Heart left ventricle (tissue), 16 donors: ENCODE measurements at regions not wholly inside any gene's neighbourhood (a gene's known extent, or its start where the extent isn't known, plus 50 kb on each side); places are given as distances from the start of the nearest gene placed in this dataset.
A peak's percentile ranks its signal among the peaks of the same experiment; 100 is the strongest.

Experiments
- ATAC-seq, 4 donors: fragments of 200-7000 bp; cut with Tn5 transposase; one replicate each; pipeline ENCODE4 v1.9.1; 2020 to 2022; ENCODE audit warnings: moderate library complexity in 4 of 4, mild to moderate bottlenecking in 3 of 4, moderate number of reproducible peaks in 1 of 4
- DNase-seq, 5 donors: peaks; one replicate each; pipeline ENCODE4 v3.0.0-alpha.2; 2020
- H3K27ac ChIP-seq, 12 donors: fragments of 200-600 bp; sonication (generic) in 4 of 12; one replicate each; pipeline versions ENCODE4 v1.5.0 to v1.8.0; 2016 to 2022; ENCODE audit warnings: mild to moderate bottlenecking in 2 of 12
- H3K27me3 ChIP-seq, 9 donors: fragments of 200-600 bp; sonication (generic) in 2 of 9; one replicate each; pipeline versions ENCODE4 v1.5.1 to v1.8.0; 2016 to 2022; ENCODE audit warnings: mild to moderate bottlenecking in 3 of 9
- H3K36me3 ChIP-seq, 9 donors: fragments of 200-600 bp; sonication (generic) in 2 of 9; one replicate each; pipeline versions ENCODE4 v1.5.0 to v1.8.0; 2018 to 2022; ENCODE audit warnings: mild to moderate bottlenecking in 2 of 9
- H3K4me1 ChIP-seq, 12 donors: fragments of 200-600 bp; sonication (generic) in 4 of 12; one replicate each; pipeline versions ENCODE4 v1.5.0 to v1.8.0; 2016 to 2022; ENCODE audit warnings: mild to moderate bottlenecking in 3 of 12
- H3K4me3 ChIP-seq, 12 donors: fragments of 200-600 bp; sonication (generic) in 4 of 12; one replicate each; pipeline versions ENCODE4 v1.5.0 to v1.8.0; 2017 to 2022; ENCODE audit warnings: mild to moderate bottlenecking in 9 of 12, moderate library complexity in 4 of 12
- H3K9me3 ChIP-seq, 12 donors: fragments of 200-600 bp; sonication (generic) in 4 of 12; one replicate each; pipeline versions ENCODE4 v1.5.0 to v1.8.0; 2016 to 2022; ENCODE audit warnings: mild to moderate bottlenecking in 1 of 12
- POLR2A ChIP-seq, 2 donors: fragments of 450-650 bp; IDR thresholded peaks; one replicate each; pipeline ENCODE4 v1.6.1; 2017; ENCODE audit warnings: antibody characterized with exemption in 2 of 2, mild to moderate bottlenecking in 2 of 2, moderate library complexity in 2 of 2
- WGBS, 4 donors: extraction: QIAGEN DNeasy Blood & Tissue Kit in 2 of 4; methylation state at CpG; one replicate each; pipeline versions ENCODE4 v1.1.5 to v1.1.7; 2013 to 2018; 5-methylcytosine and 5-hydroxymethylcytosine counted together
- intact Hi-C, 10 donors: fragments of 100-400 bp; cut with DNase I; formaldehyde crosslinking; loops; one replicate each; pipeline versions ENCODE4 v1.11.1 to v1.14.2; 2022
- TF ChIP-seq, protein P1 (sequence below), 12 donors: fragments of 200-600 bp; sonication (generic) in 4 of 12; IDR thresholded peaks; one replicate each; pipeline versions ENCODE4 v1.5.0 to v1.8.0; 2018 to 2022; ENCODE audit warnings: antibody characterized with exemption in 12 of 12, mild to moderate bottlenecking in 5 of 12
- donor health status: ischemic (EF 13 %, LVEDD 7.1; RV severe dilation, severe dysfunction).
- donor health status: healthy with polysubstance abuse.
- donor health status: DM: no; HTN: yes; CAD: no.
- donor health status: DM: no; HTN: no; CAD: no.
- donor health status: ischemic (EF 25% LVEDD 6.9; RV normal size, moderate dysfunction).
- donor health status: ischemic (EF 25% LVEDD 5.7; RV mildly dilated, moderate dysfunction).
- donor health status: healthy.
- donor health status: DM: yes; HTN: yes; CAD: no.
- donor health status: ischemic (EF 35%, LVEDD 5.7; RV mildly dilated, moderate dysfunction).
- donor health status: nonischemic (EF 11% LVEDD 7.7; RV severe dilation, severe dysfunction).
- donor health status: DM: yes; HTN: yes; CAD: no.
- donor health status: PGD.
- donor health status: ischemic (EF 29% LVEDD 5.4; RV normal size, mild dysfunction).
- donor health status: nonischemic (EF 23%, LVEDD 6.1; RV moderate dilation, normal function).

GRCh38 chr1:217078959-217079358, 355.7 kb upstream of the ESRRG start:
- TF ChIP-seq, protein P1, sequence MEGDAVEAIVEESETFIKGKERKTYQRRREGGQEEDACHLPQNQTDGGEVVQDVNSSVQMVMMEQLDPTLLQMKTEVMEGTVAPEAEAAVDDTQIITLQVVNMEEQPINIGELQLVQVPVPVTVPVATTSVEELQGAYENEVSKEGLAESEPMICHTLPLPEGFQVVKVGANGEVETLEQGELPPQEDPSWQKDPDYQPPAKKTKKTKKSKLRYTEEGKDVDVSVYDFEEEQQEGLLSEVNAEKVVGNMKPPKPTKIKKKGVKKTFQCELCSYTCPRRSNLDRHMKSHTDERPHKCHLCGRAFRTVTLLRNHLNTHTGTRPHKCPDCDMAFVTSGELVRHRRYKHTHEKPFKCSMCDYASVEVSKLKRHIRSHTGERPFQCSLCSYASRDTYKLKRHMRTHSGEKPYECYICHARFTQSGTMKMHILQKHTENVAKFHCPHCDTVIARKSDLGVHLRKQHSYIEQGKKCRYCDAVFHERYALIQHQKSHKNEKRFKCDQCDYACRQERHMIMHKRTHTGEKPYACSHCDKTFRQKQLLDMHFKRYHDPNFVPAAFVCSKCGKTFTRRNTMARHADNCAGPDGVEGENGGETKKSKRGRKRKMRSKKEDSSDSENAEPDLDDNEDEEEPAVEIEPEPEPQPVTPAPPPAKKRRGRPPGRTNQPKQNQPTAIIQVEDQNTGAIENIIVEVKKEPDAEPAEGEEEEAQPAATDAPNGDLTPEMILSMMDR (IDR thresholded peaks at IDR 0.05): no peak

GRCh38 chr1:217078078-217078690, 355.0 kb upstream of the ESRRG start:
- Histone ChIP-seq H3K27me3 (no peaks in the 10 kb centered on the region), H3K4me1 (peaks cover 0 to 10% (median 0%) of the 10 kb centered on the region in 12 donors), H3K9me3 (no peaks in the 10 kb centered on the region), H3K4me3 (peak overlapping the region in 11 of 12 donors; percentile 1 to 54 (median 38)), H3K36me3 (no peaks in the 10 kb centered on the region), H3K27ac (peak overlapping the region; percentile 9 to 80 (median 64))
- ATAC-seq (peak; percentile 69 to 74 (median 73)), DNase-seq (peak in 1 of 5 donors; percentile 30)
- intact Hi-C loops: loop anchor here in 1 of 10 donors (10.0 kb wide), 1 partner anchor 263 kb away; no protein-coding TSS in a partner anchor
- 21 to 35% (median 28%) methylated on average over 5 of the region's 5 CpGs for WGBS, 4 donors
- TF ChIP-seq, protein P1 (IDR thresholded peaks at IDR 0.05): no peak
- TF ChIP-seq POLR2A (IDR thresholded peaks at IDR 0.05): no peak

More at GRCh38 chr1:217078959-217079358, 355.7 kb upstream of the ESRRG start:
- H3K4me1 ChIP-seq: peaks cover 0 to 10% (median 0%) of the 10 kb centered on the region in 12 donors
- intact Hi-C loops: loop anchor here in 1 of 10 donors (10.0 kb wide), 1 partner anchor 264 kb away; no protein-coding TSS in a partner anchor
- peak overlapping the region; percentile 9 to 80 (median 64) for H3K27ac ChIP-seq
- H3K9me3 ChIP-seq: no peaks in the 10 kb centered on the region
- no peak for DNase-seq
- peak in 3 of 4 donors; percentile 17 to 57 (median 50) for ATAC-seq
- no peaks in the 10 kb centered on the region for H3K36me3 ChIP-seq
- peak overlapping the region in 7 of 12 donors; percentile 30 to 54 (median 39) for H3K4me3 ChIP-seq
- WGBS, 4 donors: 33 to 42% (median 39%) methylated on average over 1 of the region's 1 CpG
- no peaks in the 10 kb centered on the region for H3K27me3 ChIP-seq

GRCh38 chr1:217077426-217077825, 354.2 kb upstream of the ESRRG start:
- ATAC-seq (no peak), DNase-seq (no peak)
- intact Hi-C loops: loop anchor here in 1 of 10 donors (10.0 kb wide), 1 partner anchor 263 kb away; no protein-coding TSS in a partner anchor
- Histone ChIP-seq H3K4me3 (peak overlapping the region in 11 of 12 donors; percentile 1 to 54 (median 38)), H3K9me3 (no peaks in the 10 kb centered on the region), H3K27me3 (no peaks in the 10 kb centered on the region), H3K4me1 (peaks cover 0 to 10% (median 0%) of the 10 kb centered on the region in 12 donors), H3K36me3 (no peaks in the 10 kb centered on the region), H3K27ac (peak overlapping the region; percentile 9 to 80 (median 62))
- WGBS, 4 donors: 42 to 54% (median 50%) methylated on average over 3 of the region's 3 CpGs
- TF ChIP-seq, protein P1 (IDR thresholded peaks at IDR 0.05): no peak
- no peak for TF ChIP-seq POLR2A (IDR thresholded peaks at IDR 0.05)

GRCh38 chr1:217076902-217077301, 353.7 kb upstream of the ESRRG start:
- intact Hi-C loops: loop anchor here in 1 of 10 donors (10.0 kb wide), 1 partner anchor 262 kb away; no protein-coding TSS in a partner anchor
- no peak for TF ChIP-seq POLR2A (IDR thresholded peaks at IDR 0.05)
- TF ChIP-seq, protein P1 (IDR thresholded peaks at IDR 0.05): no peak
- H3K4me1 ChIP-seq: peaks cover 0 to 10% (median 0%) of the 10 kb centered on the region in 12 donors
- H3K36me3 ChIP-seq: no peaks in the 10 kb centered on the region
- H3K27me3 ChIP-seq: no peaks in the 10 kb centered on the region
- DNase-seq (no peak), ATAC-seq (peak in 3 of 4 donors; percentile 39 to 48 (median 40))
- peak overlapping the region in 11 of 12 donors; percentile 9 to 80 (median 63) for H3K27ac ChIP-seq
- 26 to 33% (median 31%) methylated on average over 2 of the region's 2 CpGs for WGBS, 4 donors
- H3K9me3 ChIP-seq: no peaks in the 10 kb centered on the region
- H3K4me3 ChIP-seq: peak overlapping the region in 11 of 12 donors; percentile 1 to 54 (median 38)
